Dermis microvascular lymphatic vessel endothelial cell (primary cell): ENCODE measurements at regions not wholly inside any gene's neighbourhood (a gene's known extent, or its start where the extent isn't known, plus 50 kb on each side); places are given as distances from the start of the nearest gene placed in this dataset.
"Not testable (repeated sequence)": the region's sequence is repeated elsewhere in the genome, so short reads cannot be mapped to it uniquely, and the experiment has no call there.

Source experiments
- DNase-seq, 2 donors: peaks; one replicate each; pipeline versions ENCODE4 v3.0.0 to v3.0.0-alpha.2; 2010; ENCODE audit warnings: low read depth in 2 of 2

GRCh38 chr11:69205743-69206612 lies 50.2 kb downstream of the SMIM38 start:
- no peak for DNase-seq

- DNase-seq, result not testable (repeated sequence)
Measured at GRCh38 chr11:69206613-69206965, 50.9 kb downstream of the SMIM38 start.

GRCh38 chr11:69207165-69207889 lies 51.6 kb downstream of the SMIM38 start:
- no peak for DNase-seq

- no peak for DNase-seq
Measured at GRCh38 chr11:69208190-69209037, 52.7 kb downstream of the SMIM38 start.

GRCh38 chr11:69209038-69209350 lies 53.3 kb downstream of the SMIM38 start:
- no peak for DNase-seq

- no peak for DNase-seq
Measured at GRCh38 chr11:69209421-69210309, 53.9 kb downstream of the SMIM38 start.

- DNase-seq, result no peak
Measured at GRCh38 chr11:69210310-69211035, 54.7 kb downstream of the SMIM38 start.

GRCh38 chr11:69211540-69211919 lies 55.8 kb downstream of the SMIM38 start:
- DNase-seq, result no peak

GRCh38 chr11:69211920-69212797 lies 56.4 kb downstream of the SMIM38 start:
- no peak for DNase-seq

- DNase-seq, result no peak
Measured at GRCh38 chr11:69212798-69213110, 57.0 kb downstream of the SMIM38 start.

- no peak for DNase-seq
Measured at GRCh38 chr11:69213316-69213715, 57.6 kb downstream of the SMIM38 start.

- DNase-seq, result no peak
Measured at GRCh38 chr11:69213964-69214363, 58.2 kb downstream of the SMIM38 start.

GRCh38 chr11:69215216-69215615 lies 59.5 kb downstream of the SMIM38 start:
- DNase-seq, result no peak

- no peak for DNase-seq
Measured at GRCh38 chr11:69215784-69216415, 60.2 kb downstream of the SMIM38 start.

- no peak for DNase-seq
Measured at GRCh38 chr11:69216647-69217051, 60.9 kb downstream of the SMIM38 start.

GRCh38 chr11:69217276-69218105 lies 61.8 kb downstream of the SMIM38 start:
- no peak for DNase-seq

GRCh38 chr11:69218271-69218682 lies 62.5 kb downstream of the SMIM38 start:
- no peak for DNase-seq
